ENCODE measurements at regions not wholly inside any gene's neighbourhood (a gene's known extent, or its start where the extent isn't known, plus 50 kb on each side); places are given as distances from the start of the nearest gene placed in this dataset.

DNA sequence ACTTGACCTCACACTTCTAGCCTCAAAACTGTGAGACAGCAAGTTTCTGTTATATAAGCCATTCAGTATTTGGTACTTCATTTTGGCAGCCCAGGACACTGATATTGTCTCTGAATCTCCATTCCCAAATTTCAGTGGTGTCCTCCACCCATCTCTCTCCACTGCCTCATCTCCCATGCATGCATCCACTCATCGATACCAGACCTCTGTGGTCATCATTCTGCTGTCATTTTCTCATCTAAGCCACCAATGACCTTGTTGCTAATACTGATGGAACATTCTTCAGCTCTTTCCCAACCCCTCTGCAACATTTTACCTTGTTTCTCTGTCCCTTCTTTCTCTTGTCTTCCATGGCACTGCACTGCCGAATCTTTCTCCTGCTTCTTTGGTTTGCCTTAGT lies 221.8 kb downstream of the SNX18 start:
- no peak for DNase-seq

DNA sequence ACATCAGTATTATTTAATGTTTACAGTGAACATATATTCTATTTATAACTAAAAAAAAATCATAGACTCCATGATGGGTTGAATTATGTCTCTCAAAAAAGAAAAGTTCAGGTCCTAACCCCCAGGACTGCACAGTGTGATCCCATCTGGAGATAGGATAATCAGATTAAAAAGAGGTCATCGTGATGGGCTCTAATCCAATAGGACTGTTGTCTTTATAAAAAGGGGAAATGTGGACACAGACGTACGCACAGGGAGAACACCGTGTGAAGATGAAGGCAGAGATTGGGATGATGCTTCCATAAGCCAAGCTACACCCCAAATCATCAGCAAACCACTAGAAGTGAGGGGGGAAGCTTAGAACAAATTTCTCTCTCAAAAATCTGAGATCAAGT lies 221.4 kb downstream of the SNX18 start:
- DNase-seq, result no peak

- no peak for DNase-seq
Measured at GRCh38 chr5:54738118-54738972, 220.8 kb downstream of the SNX18 start.

GRCh38 chr5:54736003-54736797 lies 218.6 kb downstream of the SNX18 start:
- DNase-seq, result no peak

GRCh38 chr5:54733101-54733500 lies 215.5 kb downstream of the SNX18 start:
- DNase-seq, result no peak

DNA sequence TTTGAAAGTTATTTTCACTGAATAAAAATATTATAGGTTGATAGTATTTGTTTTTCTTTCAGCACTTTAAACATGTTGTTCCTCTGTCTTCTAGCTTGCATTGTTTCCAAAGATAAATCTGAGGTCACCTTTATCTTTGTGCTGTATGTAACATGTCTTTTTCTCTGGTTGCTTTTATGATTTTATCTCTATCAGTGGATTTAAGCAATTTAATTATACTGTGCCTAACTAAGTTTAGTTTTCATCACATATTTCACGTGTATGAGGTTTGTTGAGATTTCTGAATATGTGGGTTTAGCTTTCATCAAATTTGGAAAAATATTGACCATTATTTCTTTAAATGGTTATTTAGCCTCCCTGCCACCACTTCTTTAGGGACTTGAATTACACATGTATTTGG lies 214.5 kb downstream of the SNX18 start:
- no peak for DNase-seq

DNA sequence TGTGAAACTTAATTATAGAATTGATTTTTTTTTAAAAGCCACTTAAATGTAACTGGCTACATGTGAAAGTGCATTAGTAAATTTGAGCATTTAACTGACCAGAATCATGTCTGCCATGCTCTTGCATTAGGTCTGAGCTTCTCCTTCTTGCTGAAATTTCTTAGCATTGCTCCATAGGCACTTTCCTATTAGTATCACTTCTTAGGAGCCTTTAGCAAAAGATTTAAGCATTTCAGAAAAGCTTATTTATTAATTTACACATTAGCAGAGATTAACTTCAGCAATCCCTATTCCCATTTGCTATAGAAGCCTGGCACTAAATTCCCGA lies 211.0 kb downstream of the SNX18 start:
- DNase-seq, result no peak

DNA sequence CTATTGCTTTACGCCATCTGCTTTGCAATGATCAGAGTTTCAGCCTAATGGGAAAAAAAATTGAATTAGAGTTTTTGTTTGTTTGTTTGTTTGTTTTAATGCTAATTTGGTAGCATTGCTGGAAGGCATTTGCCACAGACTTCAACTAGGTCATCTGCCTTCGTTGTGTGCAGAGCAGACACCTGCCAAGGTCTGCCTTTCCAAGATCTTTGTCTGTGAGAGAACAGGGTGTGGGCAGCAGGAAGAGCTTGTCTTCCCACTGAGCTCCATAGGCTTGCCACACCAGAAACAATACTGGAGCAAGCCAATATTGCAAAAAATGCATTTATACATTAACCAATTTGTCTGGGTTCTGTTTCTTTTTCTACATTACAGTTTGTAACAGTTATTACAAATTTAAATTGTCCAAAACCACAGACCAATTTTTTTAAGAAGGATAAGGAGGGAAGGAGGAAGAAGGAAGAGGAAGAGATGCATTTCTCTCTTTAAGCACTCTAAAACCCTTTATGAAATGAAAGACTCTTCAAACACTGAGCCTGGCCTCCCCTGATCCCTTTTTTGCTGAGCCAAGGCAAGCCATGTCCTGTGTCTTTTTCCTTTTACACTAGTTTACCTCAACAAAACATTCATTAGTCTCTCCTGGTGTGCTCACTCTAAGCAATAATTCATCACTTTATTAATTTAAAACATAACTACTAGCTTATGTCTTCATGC lies 210.5 kb downstream of the SNX18 start:
- no peak for DNase-seq

GRCh38 chr5:54725391-54726280 lies 208.1 kb downstream of the SNX18 start:
- no peak for DNase-seq

GRCh38 chr5:54722846-54723433 lies 205.4 kb downstream of the SNX18 start:
- DNase-seq, result no peak

GRCh38 chr5:54721951-54722654 lies 204.5 kb downstream of the SNX18 start:
- no peak for DNase-seq

DNA sequence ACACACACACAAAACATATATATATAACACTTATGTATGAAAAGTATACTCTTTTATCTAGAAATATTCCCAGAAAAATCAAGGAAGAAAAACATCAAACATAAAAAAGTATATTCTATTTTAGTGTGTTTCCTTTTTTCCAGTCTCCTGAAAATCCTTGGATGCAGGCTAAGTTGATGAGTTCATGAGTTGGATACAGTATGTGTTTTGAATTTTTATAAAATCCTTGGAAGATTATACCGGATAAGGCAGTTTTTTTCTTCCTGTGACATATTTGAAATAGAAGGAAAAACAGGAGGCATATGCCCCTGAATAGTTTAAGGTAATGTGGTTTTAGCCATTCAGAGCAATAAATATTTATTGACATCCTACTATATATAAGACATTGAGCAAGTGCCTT lies 203.6 kb downstream of the SNX18 start:
- no peak for DNase-seq

DNA sequence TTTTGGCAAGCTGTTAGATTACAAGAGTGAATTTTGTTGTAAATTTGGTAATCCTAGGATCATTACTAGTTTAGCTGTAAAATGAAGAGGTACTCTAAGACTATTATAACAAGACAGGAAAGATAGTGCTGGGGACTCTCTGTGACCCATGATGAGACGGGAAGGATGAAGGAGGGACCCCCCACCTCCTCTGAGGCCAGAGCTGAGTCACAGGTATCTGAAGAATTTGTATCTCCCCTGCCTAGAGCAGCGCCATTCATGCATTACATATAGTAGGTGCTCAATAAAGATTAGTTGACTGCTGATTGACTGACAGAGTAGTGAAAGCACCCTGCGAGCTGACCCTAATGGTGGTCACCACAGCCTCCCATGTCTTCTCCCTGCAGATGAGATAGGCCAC lies 202.8 kb downstream of the SNX18 start:
- DNase-seq, result no peak

GRCh38 chr5:54719384-54720283 lies 202.1 kb downstream of the SNX18 start:
- no peak for DNase-seq

- DNase-seq, result no peak
Measured at GRCh38 chr5:54718656-54719055, 201.1 kb downstream of the SNX18 start.

- no peak for DNase-seq
Measured at GRCh38 chr5:54717870-54718269, 200.3 kb downstream of the SNX18 start.

DNA sequence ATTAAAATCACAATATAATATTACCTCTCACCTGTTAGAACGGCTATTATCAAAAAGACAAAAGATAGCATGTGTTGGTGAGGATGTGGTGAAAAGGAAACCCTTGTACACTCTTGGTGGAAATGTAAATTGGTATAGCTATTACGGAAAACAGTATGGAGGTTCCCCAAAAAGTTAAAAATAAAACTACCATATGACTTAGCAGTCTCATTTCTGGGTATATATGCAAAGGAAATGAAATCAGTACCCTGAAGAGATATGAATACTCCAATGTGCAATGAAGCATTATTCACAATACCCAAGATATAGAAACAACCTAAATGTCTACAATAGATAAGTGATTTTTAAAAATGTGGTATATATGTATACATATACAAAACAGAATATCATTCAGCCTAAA lies 199.9 kb downstream of the SNX18 start:
- no peak for DNase-seq

DNA sequence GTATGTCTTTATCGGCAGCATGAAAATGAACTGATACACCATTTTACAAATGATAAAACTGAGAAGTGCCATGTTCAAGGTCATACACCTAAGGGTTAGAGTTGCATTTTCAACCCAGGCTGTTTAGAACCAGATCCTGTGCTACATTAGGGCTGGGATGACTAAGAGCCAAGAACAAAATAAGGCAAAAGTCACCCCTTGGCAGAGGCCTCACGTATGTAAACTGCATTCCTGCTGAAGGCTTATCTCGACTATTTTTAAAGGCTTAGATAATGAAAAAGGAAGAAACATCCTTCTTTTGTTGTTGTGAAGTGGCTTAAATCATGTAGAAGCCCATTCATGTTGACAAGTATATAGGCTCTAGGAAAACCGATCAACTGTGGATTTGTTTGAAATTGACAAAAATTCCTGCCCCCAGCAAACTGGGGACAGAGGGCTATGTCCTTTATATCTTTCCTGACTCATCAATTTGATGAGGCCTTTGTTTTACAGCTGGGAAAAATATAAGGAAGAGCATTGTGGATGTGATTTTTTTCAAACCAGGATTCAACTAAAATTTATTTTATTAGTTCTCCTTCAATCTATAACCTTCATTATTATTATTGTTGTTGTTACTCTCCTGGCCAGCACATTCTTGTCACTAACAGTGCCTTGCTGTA lies 196.5 kb downstream of the SNX18 start:
- no peak for DNase-seq

- no peak for DNase-seq
Measured at GRCh38 chr5:54709096-54709495, 191.5 kb downstream of the SNX18 start.

DNA sequence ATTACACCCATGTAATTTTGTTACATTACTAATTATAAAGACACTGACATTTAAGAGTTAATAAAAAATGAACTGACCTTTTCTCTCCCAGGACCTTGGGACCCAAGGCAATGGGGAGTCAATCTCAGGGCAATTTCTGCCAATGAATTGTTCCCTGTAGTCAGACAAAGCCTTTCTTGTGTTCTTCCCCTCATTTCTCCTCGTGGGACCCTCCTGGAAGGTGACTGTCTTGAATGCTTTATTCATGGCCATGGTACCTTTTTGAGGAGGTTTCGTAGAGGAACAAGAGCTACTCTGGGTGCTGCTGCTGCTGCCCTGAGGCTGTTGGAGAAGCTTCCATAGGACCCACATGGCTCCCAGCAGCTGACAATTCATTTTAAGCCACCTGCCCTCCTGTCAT lies 190.3 kb downstream of the SNX18 start:
- no peak for DNase-seq

All from T-helper 9 cell (primary cell).